Skeletal muscle satellite cell (primary cell): ENCODE measurements at regions not wholly inside any gene's neighbourhood (a gene's known extent, or its start where the extent isn't known, plus 50 kb on each side); places are given as distances from the start of the nearest gene placed in this dataset.

Source experiments
- H3K27me3 ChIP-seq: 2 replicates; pipeline ENCODE4 v1.7.0; 2013; ENCODE audit warnings: low read length; ENCODE audit not compliant: control insufficient read depth, insufficient read depth
- H3K36me3 ChIP-seq: 2 replicates; pipeline ENCODE4 v1.7.0; 2013; ENCODE audit warnings: mild to moderate bottlenecking, control low read depth, low read length; ENCODE audit not compliant: insufficient read depth
- H3K4me1 ChIP-seq: 2 replicates; pipeline ENCODE4 v1.7.0; 2013; ENCODE audit warnings: low read length; ENCODE audit not compliant: control insufficient read depth, insufficient read depth
- H3K4me2 ChIP-seq: 2 replicates; pipeline ENCODE4 v1.7.0; 2013; ENCODE audit warnings: mild to moderate bottlenecking, low read length
- H3K4me3 ChIP-seq: 2 replicates; pipeline ENCODE4 v1.7.0; 2013; ENCODE audit warnings: low read length
- H3K9ac ChIP-seq: 2 replicates; pipeline ENCODE4 v1.7.0; 2013; ENCODE audit warnings: mild to moderate bottlenecking, low read depth, low read length, moderate library complexity
- H3K9me3 ChIP-seq: replicated peaks from 2 replicates; pipeline ENCODE4 v1.7.0; 2013; ENCODE audit warnings: mild to moderate bottlenecking, control low read depth, low read length

DNA sequence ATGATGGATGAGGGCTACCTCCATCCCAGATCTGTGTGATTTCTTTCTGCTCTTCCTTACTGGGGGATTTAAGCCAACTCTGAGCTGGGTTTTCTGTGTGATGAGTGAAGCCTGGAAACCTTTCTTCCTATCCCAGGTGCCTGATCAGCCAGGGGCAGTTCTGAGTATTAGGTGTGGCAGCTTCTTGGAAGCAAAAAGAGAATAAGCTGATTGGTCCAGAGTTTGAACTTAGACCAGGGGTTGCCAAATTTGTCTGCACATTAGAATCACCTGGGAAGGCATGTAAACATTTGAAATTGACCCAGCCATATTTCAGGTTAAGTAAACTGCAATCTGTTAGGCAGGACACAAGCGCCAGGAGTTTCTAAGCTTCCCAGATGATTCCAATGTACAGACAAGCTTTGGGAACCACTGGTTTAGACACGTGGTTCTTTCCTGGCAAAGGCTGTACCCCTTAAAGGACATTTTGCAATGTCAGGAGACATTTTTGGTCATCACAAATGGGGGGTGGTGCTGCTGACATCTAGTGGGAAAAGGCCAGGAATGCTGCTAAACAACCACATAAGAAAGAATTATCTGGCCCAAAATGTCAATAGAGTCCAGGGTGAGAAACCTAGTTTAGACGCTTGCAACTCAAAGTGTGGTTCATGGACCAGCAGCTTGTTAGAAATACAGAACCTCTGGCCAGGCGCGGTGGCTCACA is 160.5 kb upstream of the GHITM start:
- no peaks in the 10 kb centered on the region for H3K27me3 ChIP-seq
- no peaks in the 10 kb centered on the region for H3K4me1 ChIP-seq
- no peaks in the 10 kb centered on the region for H3K36me3 ChIP-seq
- H3K4me3 ChIP-seq, result no peak overlapping the region
- no peak overlapping the region for H3K4me2 ChIP-seq
- H3K9ac ChIP-seq, result no peak overlapping the region
- no peaks in the 10 kb centered on the region for H3K9me3 ChIP-seq

DNA sequence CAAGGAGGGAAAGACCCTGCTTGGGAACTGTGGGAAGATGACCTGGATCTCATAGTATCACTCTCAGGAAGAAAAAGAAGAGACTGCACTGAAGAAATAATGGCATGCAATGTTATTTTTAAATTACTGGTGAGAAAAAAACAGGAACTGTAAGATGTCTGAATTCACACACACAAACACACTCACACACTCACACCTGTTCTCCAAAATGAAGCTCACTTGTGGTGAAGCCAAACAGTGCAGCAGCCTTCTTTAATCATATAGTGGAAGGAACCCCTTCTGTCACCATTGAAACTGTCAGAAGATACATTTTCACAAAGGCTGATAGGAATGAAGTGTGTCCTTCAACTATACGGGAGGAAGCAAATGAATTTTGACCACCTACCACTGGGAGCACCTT is 156.5 kb upstream of the GHITM start:
- H3K9ac ChIP-seq, result no peak overlapping the region
- H3K9me3 ChIP-seq, result no peaks in the 10 kb centered on the region
- no peaks in the 10 kb centered on the region for H3K36me3 ChIP-seq
- no peaks in the 10 kb centered on the region for H3K4me1 ChIP-seq
- H3K4me2 ChIP-seq, result no peak overlapping the region
- H3K27me3 ChIP-seq, result no peaks in the 10 kb centered on the region
- no peak overlapping the region for H3K4me3 ChIP-seq

DNA sequence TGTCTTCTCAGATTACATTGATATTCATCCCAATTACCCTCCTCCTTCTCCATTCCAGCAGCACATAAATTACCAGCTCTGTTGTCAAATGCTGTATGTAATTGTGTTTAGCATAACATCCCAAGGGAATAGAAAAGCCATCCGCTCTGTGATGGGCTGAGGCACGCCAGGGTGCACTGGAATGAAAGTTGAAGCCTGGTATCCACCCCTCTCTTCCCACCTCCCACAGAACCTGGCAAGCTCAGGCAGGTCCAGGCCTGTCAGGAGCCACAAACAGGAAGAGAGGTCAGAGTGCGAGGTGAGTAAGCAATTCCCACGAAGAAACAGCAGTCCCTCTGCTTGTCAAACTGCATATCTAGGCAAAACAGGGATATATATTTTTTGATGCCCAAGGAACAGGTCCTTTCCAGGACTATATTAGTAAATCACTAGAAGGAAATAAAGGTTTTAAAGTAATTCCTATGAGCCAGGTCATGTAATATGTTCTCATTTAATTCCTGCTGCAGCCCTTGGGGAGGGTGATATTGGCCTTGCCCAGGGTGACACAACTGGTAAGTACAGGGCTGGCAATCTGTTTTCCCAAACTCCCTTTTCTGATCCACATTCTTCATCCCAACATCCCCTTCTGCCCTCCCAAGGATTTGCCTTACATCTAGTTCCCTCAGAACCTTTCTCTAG is 155.6 kb upstream of the GHITM start:
- Histone ChIP-seq H3K4me2 (no peak overlapping the region), H3K9me3 (no peaks in the 10 kb centered on the region), H3K36me3 (no peaks in the 10 kb centered on the region), H3K27me3 (no peaks in the 10 kb centered on the region), H3K4me1 (no peaks in the 10 kb centered on the region), H3K9ac (no peak overlapping the region), H3K4me3 (no peak overlapping the region)

DNA sequence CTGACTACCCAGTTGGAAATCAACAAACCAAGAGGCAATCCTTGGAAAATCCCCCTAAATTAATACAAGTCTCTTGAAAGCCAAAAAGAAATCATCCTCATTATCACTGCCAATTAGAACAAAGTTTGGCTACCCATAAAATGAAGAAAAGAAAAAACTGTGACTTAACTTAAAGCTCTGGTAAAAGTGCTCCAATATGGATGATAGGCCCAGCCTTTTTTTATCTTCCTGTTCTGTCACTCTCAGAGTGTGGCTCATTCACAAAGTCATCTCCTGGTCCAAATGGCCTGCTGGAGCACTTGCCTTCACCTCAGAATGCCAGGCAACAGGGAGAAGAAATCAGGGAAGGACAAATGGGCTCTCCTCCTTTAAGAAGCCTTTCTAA is 155.1 kb upstream of the GHITM start:
- no peak overlapping the region for H3K4me3 ChIP-seq
- no peaks in the 10 kb centered on the region for H3K4me1 ChIP-seq
- no peaks in the 10 kb centered on the region for H3K9me3 ChIP-seq
- H3K36me3 ChIP-seq, result no peaks in the 10 kb centered on the region
- no peak overlapping the region for H3K9ac ChIP-seq
- no peaks in the 10 kb centered on the region for H3K27me3 ChIP-seq
- no peak overlapping the region for H3K4me2 ChIP-seq

DNA sequence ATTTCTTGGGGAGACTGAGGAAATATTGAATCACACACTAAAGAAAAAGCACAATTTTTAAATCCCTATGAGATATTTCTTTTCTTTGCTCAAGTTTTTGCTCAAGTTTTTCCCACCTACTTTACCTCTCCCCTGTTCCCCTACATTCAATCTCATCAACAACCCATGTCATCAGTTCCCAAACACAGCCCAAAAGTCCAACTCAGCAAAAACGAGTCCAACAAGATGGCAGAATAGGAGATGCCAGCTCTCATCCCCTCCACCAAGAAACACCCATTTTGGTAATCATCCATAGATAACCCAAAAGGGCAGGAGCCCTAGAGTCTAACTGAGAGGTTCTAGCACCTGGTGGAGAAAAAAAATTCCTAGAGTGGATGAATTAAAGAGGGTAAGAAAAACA is 152.5 kb upstream of the GHITM start:
- no peaks in the 10 kb centered on the region for H3K36me3 ChIP-seq

DNA sequence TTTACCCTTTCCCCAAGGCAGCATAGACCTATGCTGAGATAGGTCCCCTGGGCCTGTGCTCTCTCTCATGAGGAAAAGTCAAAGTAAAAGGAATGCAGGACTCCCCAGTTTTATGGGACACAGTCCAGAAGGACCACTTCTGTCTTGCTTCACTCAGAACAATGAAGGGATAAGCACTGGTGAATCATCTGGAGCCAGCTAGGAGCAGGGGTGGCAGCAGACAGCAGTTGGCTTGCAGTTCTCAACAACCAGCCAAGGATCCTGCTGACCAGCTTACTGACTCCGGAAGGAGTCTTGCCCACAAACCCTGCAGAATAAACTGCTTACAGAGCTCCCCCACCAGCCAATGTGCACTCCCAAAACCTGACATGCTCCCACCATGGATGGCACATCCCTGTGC is 152.1 kb upstream of the GHITM start:
- no peak overlapping the region for H3K4me2 ChIP-seq
- H3K27me3 ChIP-seq, result no peaks in the 10 kb centered on the region
- no peak overlapping the region for H3K4me3 ChIP-seq
- no peaks in the 10 kb centered on the region for H3K36me3 ChIP-seq
- no peaks in the 10 kb centered on the region for H3K9me3 ChIP-seq
- H3K4me1 ChIP-seq, result no peaks in the 10 kb centered on the region
- no peak overlapping the region for H3K9ac ChIP-seq

More for the DNA sequence above, 152.5 kb upstream of the GHITM start:
- H3K4me2 ChIP-seq, result no peak overlapping the region
- no peaks in the 10 kb centered on the region for H3K9me3 ChIP-seq
- no peak overlapping the region for H3K9ac ChIP-seq
- H3K4me3 ChIP-seq, result no peak overlapping the region
- no peaks in the 10 kb centered on the region for H3K27me3 ChIP-seq
- H3K4me1 ChIP-seq, result no peaks in the 10 kb centered on the region

DNA sequence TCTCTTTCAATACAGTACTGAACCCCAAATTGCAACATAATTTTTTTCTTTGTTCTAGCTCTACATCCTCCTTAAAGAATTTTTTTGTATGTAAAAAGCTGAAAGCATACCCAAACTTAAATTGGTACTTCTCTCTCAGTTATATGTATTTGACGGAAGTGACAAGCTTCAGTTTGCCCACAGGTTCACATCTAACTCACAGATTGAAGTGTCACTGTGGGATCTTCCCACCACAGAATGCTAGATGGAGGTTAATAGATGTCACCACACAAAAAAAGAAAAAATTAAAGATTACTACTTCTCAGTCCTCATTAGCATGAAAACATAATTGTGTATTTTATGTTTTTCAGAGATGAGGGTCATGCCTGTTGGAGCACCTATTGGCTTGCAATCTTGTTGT is 150.9 kb upstream of the GHITM start:
- H3K36me3 ChIP-seq, result no peaks in the 10 kb centered on the region
- no peaks in the 10 kb centered on the region for H3K27me3 ChIP-seq
- no peaks in the 10 kb centered on the region for H3K9me3 ChIP-seq

DNA sequence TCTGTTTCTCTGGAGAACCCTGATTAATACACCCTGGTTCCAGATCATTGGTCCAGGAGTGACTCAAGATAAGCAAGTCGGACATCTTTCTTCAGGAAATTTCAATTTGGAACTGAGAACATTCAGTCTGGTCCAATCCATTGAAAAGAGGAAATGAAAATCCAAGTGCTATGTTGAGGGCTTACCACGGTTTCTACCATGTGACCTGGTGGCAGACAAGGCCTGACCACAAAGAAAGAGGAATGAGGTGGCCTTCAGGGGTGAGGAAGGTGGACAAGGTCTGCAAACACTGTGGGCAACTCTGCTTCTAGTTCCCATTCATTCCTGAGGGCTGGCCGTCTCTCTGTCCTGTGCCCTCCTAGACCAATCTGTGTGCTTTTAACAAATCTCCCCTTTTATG is 149.2 kb upstream of the GHITM start:
- H3K9ac ChIP-seq, result no peak overlapping the region
- H3K4me3 ChIP-seq, result no peak overlapping the region
- no peaks in the 10 kb centered on the region for H3K36me3 ChIP-seq
- no peaks in the 10 kb centered on the region for H3K9me3 ChIP-seq
- no peaks in the 10 kb centered on the region for H3K4me1 ChIP-seq
- no peak overlapping the region for H3K4me2 ChIP-seq
- H3K27me3 ChIP-seq, result no peaks in the 10 kb centered on the region

More for the DNA sequence above, 150.9 kb upstream of the GHITM start:
- Histone ChIP-seq H3K9ac (no peak overlapping the region), H3K4me3 (no peak overlapping the region), H3K4me2 (no peak overlapping the region), H3K4me1 (no peaks in the 10 kb centered on the region)

DNA sequence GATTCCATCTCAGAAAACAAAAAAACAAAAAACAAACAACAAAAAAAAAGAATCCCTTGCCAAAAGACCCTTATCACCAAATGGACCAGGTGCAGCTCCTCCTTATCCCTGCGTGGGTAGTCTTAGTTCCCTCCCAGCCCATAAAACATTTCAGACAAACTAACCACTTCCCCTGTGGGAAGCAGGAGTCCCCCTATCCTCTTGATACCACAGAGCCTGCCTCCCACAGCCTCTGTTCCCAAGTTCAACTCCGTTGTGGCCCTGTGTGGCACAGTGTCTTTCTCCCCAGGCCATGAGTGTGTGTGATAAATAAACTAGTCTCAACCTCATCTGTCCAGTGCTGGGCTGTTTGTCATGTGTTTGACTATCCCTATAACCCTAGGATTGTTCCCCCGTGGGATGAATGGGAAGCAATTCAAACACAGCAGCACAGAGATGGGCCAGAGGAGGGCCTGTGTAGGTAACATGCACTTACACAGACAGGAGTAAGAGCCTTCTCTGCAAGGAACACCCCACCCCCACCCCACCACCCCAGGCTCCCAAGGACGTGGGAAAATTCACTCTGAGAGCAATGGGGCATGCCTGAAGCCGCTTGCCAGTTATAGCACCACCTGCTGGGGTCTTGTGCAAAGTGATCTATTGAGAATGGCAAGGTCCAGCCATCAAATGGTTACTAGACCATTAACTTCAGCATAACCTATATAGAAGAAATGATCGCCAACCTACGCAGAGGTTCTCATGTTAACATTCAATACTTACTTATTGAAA is 147.1 kb upstream of the GHITM start:
- no peaks in the 10 kb centered on the region for H3K27me3 ChIP-seq
- no peaks in the 10 kb centered on the region for H3K4me1 ChIP-seq
- no peaks in the 10 kb centered on the region for H3K36me3 ChIP-seq
- H3K9me3 ChIP-seq, result no peaks in the 10 kb centered on the region
- no peak overlapping the region for H3K9ac ChIP-seq
- H3K4me2 ChIP-seq, result no peak overlapping the region
- H3K4me3 ChIP-seq, result no peak overlapping the region

DNA sequence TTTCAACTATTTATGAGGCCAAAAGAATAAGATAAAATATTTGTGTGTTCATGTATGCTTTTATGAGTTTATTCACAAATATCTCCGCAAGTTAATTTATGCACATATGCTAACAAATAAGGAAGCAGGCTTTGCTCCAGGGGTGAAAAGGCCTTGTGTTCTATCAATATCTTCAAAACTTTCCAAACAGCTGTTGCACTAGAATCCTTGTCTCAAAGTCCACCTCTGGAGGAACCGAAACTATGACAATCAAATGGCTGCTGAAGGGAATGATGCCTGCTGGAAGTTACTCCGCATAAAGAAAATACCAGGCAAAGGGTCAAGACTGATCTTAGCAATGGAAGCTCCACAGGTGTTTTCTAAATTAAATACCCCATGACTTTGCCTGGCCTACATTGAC is 145.0 kb upstream of the GHITM start:
- Histone ChIP-seq H3K9me3 (no peaks in the 10 kb centered on the region), H3K4me1 (no peaks in the 10 kb centered on the region), H3K36me3 (no peaks in the 10 kb centered on the region), H3K9ac (no peak overlapping the region), H3K4me3 (no peak overlapping the region), H3K4me2 (no peak overlapping the region), H3K27me3 (no peaks in the 10 kb centered on the region)

DNA sequence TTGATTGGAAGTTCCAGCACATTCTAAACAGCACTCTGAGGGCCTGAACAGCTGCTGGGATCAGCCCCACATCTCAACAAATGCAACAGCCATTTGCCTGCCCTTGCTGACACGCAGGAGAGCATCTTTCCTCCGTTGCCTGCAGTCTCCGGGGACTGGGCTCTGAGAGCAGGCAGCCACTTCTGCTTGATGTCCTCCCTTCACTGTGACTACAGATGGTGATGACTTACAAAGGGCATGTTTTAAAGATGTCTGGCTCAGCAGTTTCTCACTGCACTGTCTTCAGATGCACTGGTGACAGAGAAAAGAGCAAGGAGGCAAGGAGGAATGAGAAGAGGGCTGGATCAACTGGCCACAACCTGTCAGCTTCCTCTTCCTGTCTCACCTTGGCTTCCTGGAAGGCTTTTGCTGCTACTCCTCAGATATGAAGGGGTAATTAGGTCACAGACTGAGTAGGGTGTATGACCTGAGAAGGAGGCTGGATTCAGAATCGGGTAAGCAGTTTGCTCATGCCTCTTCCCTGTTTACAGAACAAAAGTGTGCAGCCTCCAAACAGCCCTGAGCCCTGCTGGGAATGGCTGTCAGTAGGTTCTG is 143.5 kb upstream of the GHITM start:
- Histone ChIP-seq H3K27me3 (no peaks in the 10 kb centered on the region), H3K9ac (no peak overlapping the region), H3K9me3 (no peaks in the 10 kb centered on the region), H3K4me1 (no peaks in the 10 kb centered on the region), H3K4me3 (no peak overlapping the region), H3K36me3 (no peaks in the 10 kb centered on the region), H3K4me2 (no peak overlapping the region)
